SK-N-DZ (cell line): ENCODE measurements at regions not wholly inside any gene's neighbourhood (a gene's known extent, or its start where the extent isn't known, plus 50 kb on each side); places are given as distances from the start of the nearest gene placed in this dataset.
"Not testable (repeated sequence)": the region's sequence is repeated elsewhere in the genome, so short reads cannot be mapped to it uniquely, and the experiment has no call there.

Source experiments
- DNase-seq: peaks from one replicate; pipeline ENCODE4 v3.0.0-alpha.2; 2015; ENCODE audit warnings: low spot score

- DNase-seq = not testable (repeated sequence)
Observed at GRCh38 chr4:118502967-118503366, 150.2 kb upstream of the PRSS12 start.

- DNase-seq = not testable (repeated sequence)
Observed at GRCh38 chr4:118504927-118505326, 152.1 kb upstream of the PRSS12 start.

- not testable (repeated sequence) for DNase-seq
Observed at GRCh38 chr4:118505491-118505890, 152.7 kb upstream of the PRSS12 start.

GRCh38 chr4:118512870-118513269, 160.1 kb upstream of the PRSS12 start:
- DNase-seq = not testable (repeated sequence)

GRCh38 chr4:118514332-118514731, 161.5 kb upstream of the PRSS12 start:
- not testable (repeated sequence) for DNase-seq

GRCh38 chr4:118516107-118516506, 163.3 kb upstream of the PRSS12 start:
- DNase-seq = not testable (repeated sequence)

GRCh38 chr4:118530107-118530506, 155.1 kb upstream of the METTL14 start:
- DNase-seq = not testable (repeated sequence)

GRCh38 chr4:118531947-118532346, 153.2 kb upstream of the METTL14 start:
- not testable (repeated sequence) for DNase-seq

GRCh38 chr4:118535788-118536187, 149.4 kb upstream of the METTL14 start:
- DNase-seq = not testable (repeated sequence)

- DNase-seq = peak; percentile 9
Observed at GRCh38 chr4:118539412-118540077, 145.6 kb upstream of the METTL14 start.

GRCh38 chr4:118556576-118556975, 128.6 kb upstream of the METTL14 start:
- DNase-seq = not testable (repeated sequence)

- DNase-seq = no peak
Observed at GRCh38 chr4:118557298-118557851, 127.8 kb upstream of the METTL14 start.

- DNase-seq = not testable (repeated sequence)
Observed at GRCh38 chr4:118558188-118558587, 127.0 kb upstream of the METTL14 start.

- DNase-seq = not testable (repeated sequence)
Observed at GRCh38 chr4:118561559-118561958, 123.6 kb upstream of the METTL14 start.

GRCh38 chr4:118566003-118566513, 119.1 kb upstream of the METTL14 start:
- DNase-seq = not testable (repeated sequence)

- DNase-seq = not testable (repeated sequence)
Observed at GRCh38 chr4:118572991-118573390, 112.2 kb upstream of the METTL14 start.

- DNase-seq = peak; percentile 26
Observed at GRCh38 chr4:118574251-118574913, 110.8 kb upstream of the METTL14 start.

- DNase-seq = not testable (repeated sequence)
Observed at GRCh38 chr4:118575057-118575456, 110.1 kb upstream of the METTL14 start.

- not testable (repeated sequence) for DNase-seq
Observed at GRCh38 chr4:118575726-118576125, 109.5 kb upstream of the METTL14 start.

- DNase-seq = not testable (repeated sequence)
Observed at GRCh38 chr4:118576709-118577219, 108.4 kb upstream of the METTL14 start.

GRCh38 chr4:118585015-118585414, 100.2 kb upstream of the METTL14 start:
- DNase-seq = no peak

- no peak for DNase-seq
Observed at GRCh38 chr4:118586357-118586790, 98.8 kb upstream of the METTL14 start.
